Activated CD4-positive, alpha-beta T cell treated with anti-CD3 and anti-CD28 coated beads, Interleukin-2, amount 10 ng/mL, durations not matched to agents 7 days and 5 days (primary cell): ENCODE measurements at regions not wholly inside any gene's neighbourhood (a gene's known extent, or its start where the extent isn't known, plus 50 kb on each side); places are given as distances from the start of the nearest gene placed in this dataset.

Source experiments
- CTCF ChIA-PET: fragments of 350-600 bp; sonication (Branson Sonifier 250); formaldehyde crosslinking; loops from one replicate; lab custom pipeline; 2021; ENCODE audit warnings: antibody characterized with exemption; lab: Charles Lee
- POLR2A ChIA-PET: fragments of 350-600 bp; sonication (Branson Sonifier 250); formaldehyde crosslinking; loops from one replicate; lab custom pipeline; 2021; ENCODE audit warnings: antibody characterized with exemption; lab: Charles Lee
- DNase-seq: peaks from one replicate; pipeline ENCODE4 v3.0.0-alpha.2; 2020
- H3K27ac Mint-ChIP-seq: one replicate; pipeline ENCODE4 v1.8.0; 2021; ENCODE audit warnings: mild to moderate bottlenecking, moderate library complexity, mixed read lengths
- H3K27me3 Mint-ChIP-seq: one replicate; pipeline ENCODE4 v1.8.0; 2021; ENCODE audit warnings: mixed read lengths
- H3K36me3 Mint-ChIP-seq: one replicate; pipeline ENCODE4 v1.8.0; 2021; ENCODE audit warnings: low read depth, mixed read lengths
- H3K4me1 Mint-ChIP-seq: one replicate; pipeline ENCODE4 v1.8.0; 2021; ENCODE audit warnings: mixed read lengths
- H3K4me3 Mint-ChIP-seq: one replicate; pipeline ENCODE4 v1.8.0; 2021; ENCODE audit warnings: mild to moderate bottlenecking, moderate library complexity, mixed read lengths
- H3K9me3 Mint-ChIP-seq: one replicate; pipeline ENCODE4 v1.8.0; 2021; ENCODE audit warnings: mixed read lengths

GRCh38 chr2:51705417-51705816 lies 673.5 kb upstream of the NRXN1 start:
- Mint-ChIP-seq H3K27ac (no peak overlapping the region), H3K4me1 (no peaks in the 10 kb centered on the region), H3K27me3 (no peaks in the 10 kb centered on the region), H3K4me3 (no peak overlapping the region), H3K9me3 (no peaks in the 10 kb centered on the region), H3K36me3 (no peaks in the 10 kb centered on the region)
- POLR2A ChIA-PET: no interaction called here
- no peak for DNase-seq
- CTCF ChIA-PET: no interaction called here

GRCh38 chr2:51698021-51698420 lies 666.1 kb upstream of the NRXN1 start:
- Mint-ChIP-seq H3K27ac (no peak overlapping the region), H3K4me3 (no peak overlapping the region), H3K36me3 (no peaks in the 10 kb centered on the region), H3K27me3 (no peaks in the 10 kb centered on the region), H3K9me3 (no peaks in the 10 kb centered on the region), H3K4me1 (no peaks in the 10 kb centered on the region)
- CTCF ChIA-PET: no interaction called here
- no peak for DNase-seq
- POLR2A ChIA-PET: no interaction called here

GRCh38 chr2:51697095-51697494 lies 665.2 kb upstream of the NRXN1 start:
- H3K9me3 Mint-ChIP-seq: no peaks in the 10 kb centered on the region

GRCh38 chr2:51695531-51695930 lies 663.6 kb upstream of the NRXN1 start:
- no peaks in the 10 kb centered on the region for H3K36me3 Mint-ChIP-seq
- ChIA-PET CTCF (no interaction called here), POLR2A (no interaction called here)
- no peak for DNase-seq
- no peak overlapping the region for H3K27ac Mint-ChIP-seq
- no peaks in the 10 kb centered on the region for H3K27me3 Mint-ChIP-seq
- H3K9me3 Mint-ChIP-seq: no peaks in the 10 kb centered on the region
- no peak overlapping the region for H3K4me3 Mint-ChIP-seq
- no peaks in the 10 kb centered on the region for H3K4me1 Mint-ChIP-seq

More at GRCh38 chr2:51697095-51697494, 665.2 kb upstream of the NRXN1 start:
- no peaks in the 10 kb centered on the region for H3K27me3 Mint-ChIP-seq
- H3K36me3 Mint-ChIP-seq: no peaks in the 10 kb centered on the region
- POLR2A ChIA-PET: no interaction called here
- no peak overlapping the region for H3K27ac Mint-ChIP-seq
- no peak overlapping the region for H3K4me3 Mint-ChIP-seq
- CTCF ChIA-PET: no interaction called here
- H3K4me1 Mint-ChIP-seq: no peaks in the 10 kb centered on the region
- DNase-seq: no peak

- no peak overlapping the region for H3K27ac Mint-ChIP-seq
- POLR2A ChIA-PET: no interaction called here
- H3K4me1 Mint-ChIP-seq: no peaks in the 10 kb centered on the region
- H3K4me3 Mint-ChIP-seq: no peak overlapping the region
- CTCF ChIA-PET: no interaction called here
- H3K36me3 Mint-ChIP-seq: no peaks in the 10 kb centered on the region
- DNase-seq: no peak
- H3K9me3 Mint-ChIP-seq: no peaks in the 10 kb centered on the region
- H3K27me3 Mint-ChIP-seq: no peaks in the 10 kb centered on the region
Observed at GRCh38 chr2:51693640-51694039, 661.7 kb upstream of the NRXN1 start.

- ChIA-PET CTCF (no interaction called here), POLR2A (no interaction called here)
- Mint-ChIP-seq H3K36me3 (no peaks in the 10 kb centered on the region), H3K9me3 (peaks cover 4% of the 10 kb centered on the region), H3K27ac (no peak overlapping the region), H3K4me1 (no peaks in the 10 kb centered on the region), H3K4me3 (no peak overlapping the region), H3K27me3 (no peaks in the 10 kb centered on the region)
- no peak for DNase-seq
Observed at GRCh38 chr2:51681854-51682253, 649.9 kb upstream of the NRXN1 start.

- Mint-ChIP-seq H3K27me3 (no peaks in the 10 kb centered on the region), H3K36me3 (no peaks in the 10 kb centered on the region), H3K27ac (no peak overlapping the region), H3K4me1 (no peaks in the 10 kb centered on the region), H3K9me3 (no peaks in the 10 kb centered on the region), H3K4me3 (no peak overlapping the region)
- POLR2A ChIA-PET: no interaction called here
- CTCF ChIA-PET: no interaction called here
- DNase-seq: no peak
Observed at GRCh38 chr2:51673628-51674027, 641.7 kb upstream of the NRXN1 start.

GRCh38 chr2:51667679-51668078 lies 635.7 kb upstream of the NRXN1 start:
- H3K27ac Mint-ChIP-seq: no peak overlapping the region
- H3K36me3 Mint-ChIP-seq: no peaks in the 10 kb centered on the region
- H3K27me3 Mint-ChIP-seq: no peaks in the 10 kb centered on the region
- peaks cover 5% of the 10 kb centered on the region for H3K9me3 Mint-ChIP-seq
- ChIA-PET CTCF (no interaction called here), POLR2A (no interaction called here)
- no peak for DNase-seq
- H3K4me3 Mint-ChIP-seq: no peak overlapping the region
- no peaks in the 10 kb centered on the region for H3K4me1 Mint-ChIP-seq

- DNase-seq: no peak
- POLR2A ChIA-PET: no interaction called here
- no peak overlapping the region for H3K4me3 Mint-ChIP-seq
- CTCF ChIA-PET: no interaction called here
- peaks cover 9% of the 10 kb centered on the region for H3K9me3 Mint-ChIP-seq
- H3K27ac Mint-ChIP-seq: no peak overlapping the region
- no peaks in the 10 kb centered on the region for H3K36me3 Mint-ChIP-seq
- H3K27me3 Mint-ChIP-seq: no peaks in the 10 kb centered on the region
- H3K4me1 Mint-ChIP-seq: no peaks in the 10 kb centered on the region
Observed at GRCh38 chr2:51662187-51662586, 630.3 kb upstream of the NRXN1 start.

- ChIA-PET POLR2A (no interaction called here), CTCF (no interaction called here)
- Mint-ChIP-seq H3K9me3 (peaks cover 6% of the 10 kb centered on the region), H3K36me3 (no peaks in the 10 kb centered on the region), H3K27me3 (no peaks in the 10 kb centered on the region), H3K4me3 (no peak overlapping the region), H3K4me1 (no peaks in the 10 kb centered on the region), H3K27ac (no peak overlapping the region)
- no peak for DNase-seq
Observed at GRCh38 chr2:51657849-51658248, 625.9 kb upstream of the NRXN1 start.

- CTCF ChIA-PET: no interaction called here
- DNase-seq: no peak
- Mint-ChIP-seq H3K9me3 (peaks cover 3% of the 10 kb centered on the region), H3K27me3 (no peaks in the 10 kb centered on the region), H3K4me1 (no peaks in the 10 kb centered on the region), H3K36me3 (no peaks in the 10 kb centered on the region), H3K4me3 (no peak overlapping the region), H3K27ac (no peak overlapping the region)
- POLR2A ChIA-PET: no interaction called here
Observed at GRCh38 chr2:51650769-51651168, 618.8 kb upstream of the NRXN1 start.

GRCh38 chr2:51649366-51649765 lies 617.4 kb upstream of the NRXN1 start:
- Mint-ChIP-seq H3K27ac (no peak overlapping the region), H3K9me3 (peaks cover 3% of the 10 kb centered on the region), H3K4me1 (no peaks in the 10 kb centered on the region), H3K4me3 (no peak overlapping the region), H3K36me3 (no peaks in the 10 kb centered on the region), H3K27me3 (no peaks in the 10 kb centered on the region)
- CTCF ChIA-PET: no interaction called here
- no peak for DNase-seq
- POLR2A ChIA-PET: no interaction called here

- H3K9me3 Mint-ChIP-seq: peaks cover 13% of the 10 kb centered on the region
- ChIA-PET CTCF (no interaction called here), POLR2A (no interaction called here)
- no peak overlapping the region for H3K27ac Mint-ChIP-seq
- no peak for DNase-seq
- no peak overlapping the region for H3K4me3 Mint-ChIP-seq
- H3K36me3 Mint-ChIP-seq: no peaks in the 10 kb centered on the region
- H3K27me3 Mint-ChIP-seq: no peaks in the 10 kb centered on the region
- H3K4me1 Mint-ChIP-seq: no peaks in the 10 kb centered on the region
Observed at GRCh38 chr2:51638811-51639210, 606.9 kb upstream of the NRXN1 start.

GRCh38 chr2:51633073-51633472 lies 601.1 kb upstream of the NRXN1 start:
- Mint-ChIP-seq H3K4me3 (no peak overlapping the region), H3K4me1 (no peaks in the 10 kb centered on the region), H3K27ac (no peak overlapping the region), H3K9me3 (peaks cover 12% of the 10 kb centered on the region), H3K27me3 (no peaks in the 10 kb centered on the region), H3K36me3 (no peaks in the 10 kb centered on the region)
- no peak for DNase-seq
- POLR2A ChIA-PET: no interaction called here
- CTCF ChIA-PET: no interaction called here
